NCI-H446 treated with DMSO at 0.1 percent for 48 hours (cell line): ENCODE measurements at regions not wholly inside any gene's neighbourhood (a gene's known extent, or its start where the extent isn't known, plus 50 kb on each side); places are given as distances from the start of the nearest gene placed in this dataset.
"Not testable (repeated sequence)": the region's sequence is repeated elsewhere in the genome, so short reads cannot be mapped to it uniquely, and the experiment has no call there.

Experiments
- DNase-seq: peaks from one replicate; lab custom pipeline; 2025; lab: John Stamatoyannopoulos, UW

DNA sequence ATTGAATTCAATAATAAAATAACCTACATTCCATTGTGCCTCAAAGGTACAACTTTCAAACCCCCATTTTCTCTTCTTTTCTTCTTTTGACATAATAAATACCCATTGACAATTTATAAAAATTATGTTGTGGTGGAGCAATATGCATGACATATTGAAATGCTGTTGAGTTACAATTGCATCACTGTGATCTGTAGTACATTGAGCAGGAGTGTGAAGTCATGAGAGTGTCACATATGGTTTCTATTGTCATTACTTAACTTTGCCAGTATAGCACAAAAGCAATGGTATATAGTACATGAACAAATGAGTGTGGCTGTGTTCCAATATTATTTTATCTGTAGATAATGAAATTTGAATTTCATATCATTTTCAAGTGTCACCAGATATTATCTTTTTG lies 441.3 kb downstream of the GJA1 start:
- DNase-seq, result no peak

DNA sequence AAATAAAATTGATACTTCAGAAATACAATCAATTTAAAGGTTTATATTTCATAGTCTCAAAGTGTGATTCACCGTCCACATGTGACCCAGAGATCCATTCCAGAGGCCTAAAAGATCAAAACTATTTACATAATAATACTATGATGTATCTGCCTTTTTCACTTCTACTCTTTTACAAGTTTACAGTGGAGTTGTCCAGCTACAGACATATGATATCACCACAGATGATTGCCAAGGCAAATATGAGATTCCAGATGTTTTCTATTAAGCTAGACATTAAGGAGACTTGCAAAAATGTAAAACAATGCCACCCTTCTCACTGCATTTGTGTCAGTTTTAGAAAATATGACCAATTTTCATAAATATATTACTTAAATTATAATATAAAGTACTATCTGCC lies 443.7 kb downstream of the GJA1 start:
- no peak for DNase-seq

DNA sequence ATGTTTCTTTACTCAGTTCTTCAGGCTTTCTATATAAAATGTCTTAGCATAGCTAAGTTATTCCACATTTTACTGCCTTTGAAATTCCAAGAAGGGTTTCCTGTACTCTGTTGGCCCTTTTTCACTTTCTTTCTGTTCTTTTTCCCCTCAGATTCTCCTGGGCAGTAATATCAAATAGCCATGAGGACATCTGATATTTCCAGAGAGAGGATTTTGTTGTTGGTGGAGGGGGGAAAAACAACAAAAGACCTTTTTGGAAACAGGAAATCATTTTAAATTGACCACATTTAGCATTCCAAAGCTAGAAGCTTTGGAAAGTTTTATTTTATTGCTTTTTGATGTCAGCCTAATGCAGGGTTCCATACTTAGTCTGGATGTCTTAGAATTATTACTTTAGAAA lies 445.4 kb downstream of the GJA1 start:
- no peak for DNase-seq

DNA sequence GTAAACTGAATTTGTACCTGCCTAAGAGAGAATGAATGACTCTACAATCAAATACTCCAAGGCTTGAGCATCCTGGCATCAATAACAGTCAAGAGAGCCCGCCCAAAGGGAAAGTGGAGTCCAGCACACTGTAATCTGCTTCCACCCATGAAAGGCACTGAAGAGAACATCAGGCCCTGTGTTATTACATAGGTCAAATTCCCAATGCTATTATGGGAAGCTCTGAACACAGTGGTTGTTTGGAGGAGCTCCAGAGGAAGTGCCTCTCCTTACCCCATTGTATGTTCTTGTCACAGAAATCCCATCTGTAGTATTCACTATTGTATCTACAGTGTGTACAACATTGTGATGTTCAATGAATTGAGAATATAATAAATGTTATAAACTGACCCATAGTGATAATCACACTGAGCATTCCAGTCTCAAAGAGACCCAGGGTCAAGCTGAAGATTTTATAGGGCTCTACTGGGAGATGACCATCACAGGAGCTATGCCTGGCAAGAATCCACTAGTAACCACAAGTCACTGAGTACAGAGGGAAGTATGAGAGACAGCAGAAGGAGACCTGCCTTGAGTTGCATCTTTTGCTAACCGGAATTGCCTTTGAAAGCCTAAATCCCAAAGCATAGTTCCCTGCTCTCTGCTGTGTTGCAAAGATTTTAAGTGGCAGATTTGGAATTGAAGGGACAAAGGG lies 446.7 kb downstream of the GJA1 start:
- DNase-seq, result no peak

DNA sequence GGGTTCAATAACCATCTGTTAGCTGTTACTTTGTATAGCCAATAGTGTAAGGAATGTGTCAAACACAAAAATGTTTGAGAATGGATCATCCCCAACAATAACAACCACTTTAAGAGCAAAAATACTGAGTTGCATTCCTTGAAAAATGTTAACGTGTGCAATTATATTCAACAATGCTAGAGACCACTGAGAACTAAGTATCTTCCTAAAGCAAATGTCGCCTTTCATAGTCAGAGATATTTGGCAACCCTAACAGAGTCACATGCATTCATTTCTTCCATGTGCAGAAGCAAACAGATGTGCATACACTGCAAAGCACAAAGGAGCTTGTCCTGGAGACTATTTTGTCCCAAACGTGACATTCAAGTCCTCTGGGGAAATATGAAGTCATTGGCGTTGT lies 448.6 kb downstream of the GJA1 start:
- no peak for DNase-seq

DNA sequence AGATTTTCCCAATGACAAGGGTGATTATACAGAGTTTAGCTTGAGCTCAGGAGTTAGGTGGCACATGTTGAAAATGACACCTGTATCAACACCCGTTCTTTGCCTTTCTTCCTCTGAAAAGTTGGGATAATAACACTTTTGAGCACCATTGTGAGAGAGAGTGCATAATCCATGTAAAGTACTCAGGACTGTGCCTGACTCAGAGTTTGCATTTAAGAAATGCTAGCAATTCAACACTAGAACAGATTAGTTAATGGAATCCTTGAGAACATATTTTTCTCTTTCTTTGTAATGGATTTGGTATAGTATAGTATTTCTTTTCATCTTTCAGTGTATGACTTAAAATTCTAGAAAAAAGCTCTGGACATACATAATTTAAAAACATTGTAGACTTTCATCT lies 449.2 kb downstream of the GJA1 start:
- no peak for DNase-seq

DNA sequence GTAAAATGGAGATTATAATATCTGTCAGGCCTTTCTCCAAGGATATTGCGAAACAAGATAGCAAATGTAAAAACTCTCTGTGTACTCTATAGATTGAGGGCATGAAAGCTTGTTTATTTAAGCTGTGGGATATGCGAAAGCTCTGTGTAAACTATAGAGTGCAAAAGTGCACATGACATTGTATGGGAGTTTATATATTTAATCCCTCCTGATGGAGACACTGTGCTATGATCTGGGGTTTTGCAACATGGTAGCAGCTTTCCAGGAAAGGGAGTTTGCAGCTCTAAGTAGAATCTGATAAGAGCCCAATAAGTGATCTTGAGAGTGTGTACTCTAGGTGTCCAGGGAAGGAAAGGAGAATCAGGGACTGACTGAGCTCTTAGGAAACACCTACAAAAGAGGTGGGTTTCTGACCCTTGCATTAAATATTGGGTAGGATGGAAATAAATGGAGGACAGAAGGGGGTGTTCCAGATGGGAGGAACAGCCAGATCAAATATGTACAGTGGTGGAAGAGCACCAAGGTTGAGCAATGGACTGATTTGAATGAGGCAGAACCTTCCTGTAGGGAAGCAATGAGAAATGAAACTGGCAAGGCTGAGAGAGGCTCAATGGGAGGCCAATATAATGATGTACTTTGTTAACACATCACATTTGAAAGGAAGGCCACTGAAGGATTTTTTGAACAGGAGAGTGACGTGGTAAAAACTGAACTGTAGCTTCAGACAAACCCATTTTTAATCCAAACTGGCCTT lies 450.1 kb downstream of the GJA1 start:
- no peak for DNase-seq

DNA sequence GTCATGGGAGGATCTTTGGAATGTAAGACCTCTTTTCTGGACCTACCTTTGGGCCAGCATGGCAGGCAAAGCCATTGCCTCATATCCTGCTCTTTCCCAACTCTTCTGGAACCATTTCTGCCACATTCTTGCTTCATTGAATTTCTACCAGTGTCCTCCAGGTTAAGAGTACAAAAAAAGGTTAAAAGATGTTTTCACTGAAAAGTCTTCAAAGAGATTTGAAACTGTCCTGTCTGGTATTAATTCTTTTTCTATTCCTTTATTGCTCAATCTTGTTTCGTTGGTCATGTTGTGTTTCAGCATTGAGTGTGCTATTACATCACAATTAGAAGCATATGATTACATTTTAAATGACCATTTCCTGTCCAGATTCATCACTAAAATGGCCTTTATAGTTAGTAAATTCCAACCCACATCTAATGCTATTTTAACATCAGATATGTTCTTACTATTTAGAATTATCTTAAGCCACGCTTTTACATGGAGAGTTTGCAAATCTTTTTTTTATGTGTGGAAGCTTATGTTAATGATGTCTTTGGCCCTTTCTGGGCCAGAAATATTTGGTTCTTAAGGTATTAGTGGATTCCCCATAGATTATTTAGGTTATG lies 450.9 kb downstream of the GJA1 start:
- no peak for DNase-seq

DNA sequence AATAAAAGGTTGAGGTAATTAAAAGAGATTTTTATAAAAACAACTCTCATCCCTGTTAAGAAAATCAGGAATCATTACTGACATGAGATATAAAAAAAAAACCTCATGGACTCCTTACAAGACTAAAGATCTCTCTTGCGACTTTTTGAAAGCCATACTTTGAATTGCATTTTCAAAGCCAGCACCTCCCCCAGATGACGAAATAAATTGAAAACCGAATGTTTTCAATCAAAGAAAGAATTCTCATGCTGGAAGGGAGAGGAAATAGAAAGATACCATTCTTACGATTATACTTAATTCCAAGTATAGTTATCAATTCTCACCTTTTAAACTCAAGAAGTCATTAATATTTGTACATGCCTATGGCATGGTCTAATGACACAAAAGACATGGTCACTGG lies 452.3 kb downstream of the GJA1 start:
- no peak for DNase-seq

DNA sequence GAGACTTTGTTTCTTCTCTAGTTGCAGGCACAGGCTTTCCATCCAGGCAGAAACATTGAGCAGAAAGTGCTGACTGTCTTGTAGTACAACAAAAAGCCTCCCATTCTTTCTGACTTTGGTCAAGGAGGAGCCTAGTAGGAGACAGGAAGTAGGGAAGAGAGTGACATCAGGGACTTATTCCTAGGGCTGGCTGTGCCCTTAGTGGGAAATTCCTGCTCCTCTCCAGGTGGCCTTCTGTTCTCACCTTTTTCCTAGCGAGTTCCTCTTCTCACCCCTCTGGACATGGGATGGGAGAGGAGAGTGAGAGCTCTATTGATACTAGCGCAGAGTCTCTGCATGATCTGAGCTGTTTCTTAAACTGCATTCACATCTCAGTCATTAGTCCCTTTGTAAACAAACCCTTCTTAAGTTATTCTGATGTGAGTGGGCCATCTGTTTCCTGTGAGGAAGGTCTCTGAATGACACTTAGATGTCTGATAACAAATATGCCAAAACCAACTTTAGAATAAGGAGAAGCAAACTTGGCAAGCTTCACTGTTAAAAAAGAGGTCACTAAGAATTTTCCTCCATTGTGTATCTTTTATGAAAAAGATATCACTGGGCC lies 455.0 kb downstream of the GJA1 start:
- DNase-seq, result no peak

DNA sequence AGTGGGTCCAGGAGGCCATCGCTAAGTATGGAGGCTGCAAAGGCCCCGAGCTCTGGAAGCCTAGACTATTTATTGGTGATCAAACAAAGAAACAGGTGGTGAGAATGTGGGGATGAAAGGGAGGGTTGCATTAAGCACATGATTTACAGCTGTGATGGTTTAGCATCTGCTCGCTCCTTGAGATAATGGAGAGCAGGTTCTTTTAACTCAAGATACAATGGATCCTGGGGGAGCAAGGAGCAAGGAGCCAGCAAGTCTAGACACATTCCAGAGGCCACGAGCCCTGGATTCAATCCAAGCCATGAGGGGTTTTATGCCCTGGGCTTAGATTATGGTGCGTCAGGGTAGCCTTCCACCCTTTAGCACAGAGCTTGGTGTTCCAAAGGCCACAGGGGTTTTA lies 460.3 kb downstream of the GJA1 start:
- not testable (repeated sequence) for DNase-seq

DNA sequence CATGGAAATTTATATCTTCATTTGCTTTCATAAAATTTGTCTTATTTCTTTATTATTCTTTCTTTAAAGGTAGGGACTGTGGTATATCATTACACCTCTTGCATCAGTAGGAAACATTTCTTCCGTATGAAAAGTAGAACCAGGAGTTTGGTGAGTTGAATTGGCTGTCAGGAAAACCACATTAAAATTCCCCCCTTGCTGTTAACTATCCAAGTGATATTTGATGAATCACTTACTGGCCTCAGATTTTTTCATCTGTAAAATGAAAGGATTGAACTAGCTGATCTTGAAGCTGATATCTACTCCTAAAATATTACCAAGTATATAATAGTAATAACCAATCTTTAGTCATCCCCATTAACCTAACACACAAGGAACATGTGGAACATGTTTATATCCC lies 460.9 kb downstream of the GJA1 start:
- no peak for DNase-seq

DNA sequence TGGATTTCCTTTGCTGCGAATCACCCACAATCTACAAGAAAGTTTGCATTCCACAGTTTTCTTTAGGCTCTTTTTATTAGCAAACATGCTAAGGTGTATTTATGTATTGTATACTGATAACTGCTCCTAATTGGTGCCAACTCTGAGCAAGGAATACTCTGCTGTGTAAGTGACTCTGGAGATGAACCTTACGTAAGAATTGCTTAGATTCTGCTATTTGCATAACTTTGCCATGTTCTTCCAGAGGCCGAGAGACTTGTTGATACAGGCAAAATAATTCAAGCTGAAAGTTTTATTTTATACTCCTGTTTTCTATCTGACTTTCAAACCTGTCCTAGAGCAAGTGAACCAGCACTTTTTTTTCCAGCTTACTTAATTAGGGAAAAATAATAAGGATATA lies 461.3 kb downstream of the GJA1 start:
- no peak for DNase-seq

DNA sequence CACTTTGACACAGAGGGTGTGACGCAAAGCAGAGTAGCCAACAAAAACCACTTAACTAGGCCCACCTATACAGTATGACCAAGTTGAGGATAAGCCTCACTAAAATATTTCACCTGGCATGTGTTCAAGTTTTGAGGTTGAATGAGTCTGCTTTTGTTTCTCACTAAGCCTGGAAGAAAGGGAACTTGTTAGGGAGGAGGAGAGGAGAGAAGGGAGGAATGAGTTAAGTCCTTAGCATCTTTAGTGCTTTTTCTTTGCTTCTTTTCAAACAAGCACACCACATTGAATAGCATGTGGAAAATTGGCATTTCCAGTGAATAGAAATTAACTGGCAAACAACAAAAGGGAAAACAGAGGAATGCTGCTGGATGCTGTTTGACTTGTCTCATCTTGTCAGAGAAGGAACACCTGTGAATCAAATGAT lies 461.9 kb downstream of the GJA1 start:
- DNase-seq, result no peak

DNA sequence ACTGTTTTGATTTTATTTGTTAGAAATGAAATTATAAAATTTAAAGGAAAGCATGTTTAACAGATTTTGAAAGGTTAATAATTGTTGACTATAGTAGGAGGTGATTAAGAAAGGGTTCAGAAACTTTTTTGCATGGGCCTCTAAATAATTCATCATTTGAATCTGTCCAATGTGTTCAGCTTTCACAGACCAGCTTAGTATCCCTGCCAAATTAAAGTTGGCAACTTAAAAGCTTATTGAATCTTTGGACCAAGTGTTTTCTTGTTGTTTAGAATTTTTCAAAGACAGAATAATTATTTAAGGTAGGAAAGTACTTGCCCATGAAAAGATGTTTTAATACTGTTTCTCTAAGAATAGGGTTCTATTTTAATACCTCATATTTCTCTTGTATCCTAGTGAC lies 466.0 kb downstream of the GJA1 start:
- DNase-seq, result no peak

DNA sequence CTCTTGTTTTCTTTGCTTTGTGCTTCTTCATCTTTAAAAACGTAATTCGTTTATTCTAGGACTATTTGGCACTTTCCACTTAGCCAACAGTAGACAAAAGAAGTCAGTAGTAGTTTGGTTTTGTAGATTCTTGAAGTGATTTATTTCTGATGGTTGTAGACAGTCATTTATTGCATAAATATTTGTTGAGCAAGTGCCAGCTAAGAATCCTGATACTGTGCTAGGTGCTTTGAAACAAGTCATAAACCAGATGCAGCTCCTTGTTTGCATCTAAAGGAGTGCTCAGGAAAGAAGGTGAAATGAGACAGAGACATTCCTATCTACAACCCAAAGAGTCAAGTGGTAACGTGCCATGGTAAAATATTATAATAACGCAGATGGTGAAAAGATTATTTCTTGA lies 469.1 kb downstream of the GJA1 start:
- no peak for DNase-seq

DNA sequence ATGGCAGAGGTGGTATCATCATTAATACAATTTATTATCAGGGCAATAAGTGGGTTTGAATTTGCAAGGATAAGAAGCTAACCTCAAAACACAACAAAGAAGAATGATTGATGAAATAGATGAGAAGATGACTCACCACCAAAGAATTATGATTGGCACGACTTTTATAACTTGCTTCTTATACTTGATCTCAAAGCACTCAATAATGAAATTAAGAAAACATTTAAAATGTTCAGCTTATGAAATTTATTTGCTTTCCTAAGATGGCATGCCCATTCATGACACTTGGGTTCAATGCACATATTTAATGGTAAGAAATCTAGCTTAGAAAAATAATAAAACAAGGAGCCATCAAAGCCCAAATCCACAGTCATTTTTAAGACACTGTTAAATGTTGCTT lies 477.5 kb downstream of the GJA1 start:
- DNase-seq, result no peak

DNA sequence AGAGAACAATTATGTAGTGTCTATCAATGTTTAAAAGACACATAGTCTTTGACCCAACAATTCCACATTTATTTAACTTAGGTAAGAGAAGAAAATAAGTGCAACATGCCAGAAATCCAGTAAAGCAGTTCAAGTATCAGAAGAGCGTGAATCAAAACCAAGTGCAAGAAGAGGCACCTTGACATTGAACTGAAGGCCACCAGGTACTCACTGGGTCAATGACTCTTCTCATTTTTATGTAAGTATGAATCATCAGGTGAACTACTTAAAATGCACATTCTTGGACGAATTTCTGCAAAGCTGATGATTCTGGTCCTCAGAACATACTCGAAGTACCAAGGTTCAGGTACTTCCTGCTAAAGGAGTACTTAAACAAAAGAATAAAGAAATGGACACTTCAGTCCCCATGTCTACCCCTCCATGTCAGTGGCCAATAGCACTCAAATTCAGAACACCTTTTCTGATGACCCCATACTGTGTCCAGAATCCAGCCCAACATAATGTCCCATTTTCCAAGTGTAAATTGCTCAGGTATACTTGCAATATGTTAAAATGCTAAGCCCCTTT lies 481.9 kb downstream of the GJA1 start:
- no peak for DNase-seq

DNA sequence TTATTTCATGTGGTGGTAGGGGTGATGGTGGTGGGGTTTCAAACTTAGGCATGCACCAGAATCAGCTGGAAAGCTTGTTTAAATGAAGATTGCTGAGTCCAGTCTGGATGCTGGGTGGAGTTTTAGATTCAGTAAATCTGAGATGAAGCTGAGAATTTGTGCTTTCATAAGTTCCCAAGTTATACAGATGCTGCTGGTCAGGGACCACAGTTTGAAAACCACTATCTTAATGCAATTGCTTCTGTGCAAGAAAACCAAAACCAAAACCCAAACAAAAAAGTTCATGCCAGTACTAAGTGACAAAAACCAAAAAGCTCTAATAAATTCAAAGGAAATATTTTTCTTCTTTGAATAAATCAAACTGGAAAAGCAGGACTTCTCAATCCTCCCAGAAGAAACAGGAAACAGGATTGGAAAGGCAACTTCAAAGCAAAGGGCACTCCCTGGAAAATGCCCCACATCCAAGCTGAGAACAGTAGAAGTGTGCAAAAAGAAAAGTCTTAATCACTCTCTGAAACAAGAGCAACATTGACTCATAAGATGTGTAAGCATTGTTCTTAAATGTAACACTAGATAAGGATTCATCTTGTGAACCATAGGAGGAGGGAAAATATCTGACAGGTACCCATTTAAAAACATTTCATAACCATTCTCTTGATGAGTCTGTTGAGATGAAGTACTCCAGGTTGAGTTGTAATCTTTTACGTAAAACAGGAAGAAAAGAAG lies 481.5 kb upstream of the HSF2 start:
- DNase-seq, result no peak

DNA sequence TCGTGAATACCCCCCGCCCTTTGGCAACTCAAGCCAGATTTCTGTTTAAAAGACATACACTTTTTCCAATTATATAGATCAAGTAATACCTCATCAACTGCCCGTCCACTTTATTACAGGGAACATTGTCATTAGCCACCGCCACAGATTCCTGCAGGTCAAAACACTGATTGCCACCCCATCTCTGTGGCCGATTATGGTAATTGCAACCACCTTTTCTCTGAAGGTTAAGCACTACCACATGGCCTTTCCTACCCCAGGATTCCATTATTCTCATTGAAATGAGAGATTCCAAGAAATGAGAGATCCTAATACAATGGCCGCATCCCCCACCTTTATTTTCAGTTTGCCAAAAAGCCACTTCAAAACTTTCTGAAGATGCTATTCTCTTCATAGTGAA lies 478.8 kb upstream of the HSF2 start:
- no peak for DNase-seq

DNA sequence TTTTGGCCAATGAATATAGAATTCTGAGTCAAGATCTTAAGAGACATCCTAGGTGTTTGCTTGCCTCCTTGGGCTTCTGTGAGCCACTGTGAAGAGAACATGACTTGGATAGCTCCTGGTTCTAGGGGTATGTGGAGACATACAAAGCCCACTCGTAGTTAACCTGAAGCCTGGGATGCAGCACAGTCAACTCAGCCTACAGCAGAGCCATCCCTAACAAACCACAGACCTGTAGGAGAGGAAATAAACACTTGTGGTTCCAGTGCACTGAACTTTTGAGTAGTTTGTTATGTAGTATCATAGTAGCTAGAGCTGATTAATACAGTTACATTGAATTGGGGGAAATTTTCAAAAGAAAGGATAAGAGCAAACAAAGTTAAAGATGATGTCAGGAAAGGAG lies 474.4 kb upstream of the HSF2 start:
- DNase-seq, result no peak
